DMS79 (cell line): ENCODE measurements at regions not wholly inside any gene's neighbourhood (a gene's known extent, or its start where the extent isn't known, plus 50 kb on each side); places are given as distances from the start of the nearest gene placed in this dataset.

Experiments used
- DNase-seq: peaks from one replicate; lab custom pipeline; 2025; lab: John Stamatoyannopoulos, UW

- no peak for DNase-seq
Observed at GRCh38 chr9:2453701-2454100, 167.9 kb upstream of the VLDLR start.

GRCh38 chr9:2459756-2460155 is 161.8 kb upstream of the VLDLR start:
- DNase-seq, result no peak

- DNase-seq, result peak; percentile 83
Observed at GRCh38 chr9:2461892-2462291, 159.7 kb upstream of the VLDLR start.

DNA sequence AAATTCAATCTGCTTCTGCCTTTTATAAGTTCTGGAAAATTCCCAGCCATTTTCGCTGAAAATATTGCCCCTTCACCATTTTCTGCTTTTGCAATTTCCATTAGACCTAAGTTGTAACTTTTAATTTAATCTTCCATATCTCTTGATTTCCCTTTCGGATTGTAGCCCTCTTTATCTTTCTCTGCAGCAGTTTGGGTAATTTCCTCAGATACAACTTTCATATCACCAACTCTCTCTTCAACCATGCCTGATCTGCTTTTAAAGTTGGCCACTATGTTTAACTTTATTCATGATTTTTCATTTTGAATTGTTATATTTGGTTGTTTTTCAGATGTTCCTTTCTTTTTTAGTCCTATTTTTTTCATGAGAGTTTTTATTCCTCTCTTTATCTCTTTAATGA is 157.0 kb upstream of the VLDLR start:
- no peak for DNase-seq

DNA sequence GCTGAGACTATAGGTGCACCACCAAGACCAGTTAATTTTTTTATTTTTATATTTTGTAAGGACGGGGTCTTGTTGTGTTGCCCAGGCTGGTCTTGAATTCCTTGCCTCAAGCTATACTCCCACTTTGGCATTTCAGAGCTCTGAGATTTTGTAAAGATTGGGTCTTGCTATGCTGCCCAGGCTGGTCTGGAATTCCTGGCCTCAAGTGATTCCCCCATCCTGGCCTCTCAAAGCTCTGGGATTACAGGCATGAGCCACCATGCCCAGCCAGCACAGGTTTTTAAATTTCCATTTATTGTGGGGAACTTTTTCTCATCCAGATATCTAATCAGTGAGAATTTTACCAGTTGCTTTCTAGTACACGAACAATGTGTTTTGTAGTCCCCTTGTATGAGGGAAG is 156.1 kb upstream of the VLDLR start:
- no peak for DNase-seq

DNA sequence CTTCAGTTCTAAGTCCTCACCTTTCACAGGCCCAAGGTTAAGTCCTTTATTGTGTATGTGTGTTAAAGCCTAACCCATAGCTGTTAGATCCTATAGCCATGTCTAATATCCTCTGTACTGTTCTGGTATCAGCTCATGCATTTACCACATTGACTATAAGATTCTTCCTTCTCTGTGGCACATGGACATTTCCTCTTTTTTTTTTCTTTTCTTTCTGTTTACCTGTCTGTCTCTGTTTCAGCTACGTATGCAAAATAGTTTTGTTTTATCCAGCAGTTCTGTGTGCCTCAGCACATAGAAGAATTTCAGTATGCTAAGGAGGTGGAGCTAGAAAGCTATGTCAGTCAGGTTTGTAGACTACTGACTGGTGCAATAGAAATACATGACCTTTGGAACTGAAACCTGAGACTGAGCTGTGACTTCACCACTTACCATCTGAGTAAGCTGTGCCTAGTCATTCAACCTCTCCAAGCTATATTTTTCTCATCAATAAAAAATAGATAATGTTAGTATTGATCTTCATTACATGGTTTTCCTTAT is 155.6 kb upstream of the VLDLR start:
- DNase-seq, result no peak

- DNase-seq, result peak; percentile 71
Observed at GRCh38 chr9:2466703-2467102, 154.9 kb upstream of the VLDLR start.

DNA sequence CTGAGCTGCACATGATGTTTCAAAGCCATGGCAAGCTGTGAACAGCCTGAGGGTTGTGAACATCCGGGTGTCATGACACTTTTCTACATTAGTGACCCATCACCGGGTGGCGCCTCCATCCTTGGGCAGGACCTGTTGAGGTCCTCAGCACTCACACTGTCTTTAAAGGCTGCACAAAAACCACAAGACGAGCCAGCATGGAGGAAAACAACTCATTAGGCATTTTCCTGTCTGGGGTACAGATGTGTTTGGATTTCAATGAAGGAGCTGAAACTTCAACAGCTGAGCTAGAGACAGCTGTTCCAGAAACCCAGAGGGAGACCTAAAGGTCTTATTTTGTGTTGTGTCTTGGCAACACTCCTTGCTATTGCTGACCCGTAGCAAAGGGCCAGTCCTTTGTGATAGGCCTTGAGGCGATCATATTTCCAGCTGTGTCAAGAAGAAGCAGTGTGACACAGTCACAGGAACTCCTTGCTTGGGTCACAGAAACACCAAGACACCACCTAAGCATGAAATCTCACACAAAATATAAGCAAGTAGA is 151.8 kb upstream of the VLDLR start:
- DNase-seq, result peak; percentile 12

GRCh38 chr9:2473681-2474080 is 147.9 kb upstream of the VLDLR start:
- no peak for DNase-seq

GRCh38 chr9:2477755-2478154 is 143.8 kb upstream of the VLDLR start:
- DNase-seq, result no peak

DNA sequence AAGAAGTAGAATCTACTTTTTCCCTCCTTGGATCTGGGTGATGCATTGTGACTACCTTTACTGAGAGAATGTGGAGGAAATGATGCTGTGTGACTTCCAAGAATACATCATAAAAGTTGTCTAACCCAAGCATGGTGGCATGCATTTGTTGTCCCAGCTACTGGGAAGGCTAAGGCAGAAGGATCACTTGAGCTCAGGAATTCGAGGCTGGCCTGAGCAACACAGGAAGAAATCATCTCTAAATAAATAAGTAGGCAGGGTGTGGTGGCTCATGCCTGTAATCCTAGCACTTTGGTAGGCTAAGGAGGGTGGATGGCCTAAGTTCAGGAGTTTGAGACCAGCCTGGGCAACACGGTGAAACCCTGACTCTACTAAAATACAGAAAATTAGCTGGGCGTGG is 143.2 kb upstream of the VLDLR start:
- no peak for DNase-seq

DNA sequence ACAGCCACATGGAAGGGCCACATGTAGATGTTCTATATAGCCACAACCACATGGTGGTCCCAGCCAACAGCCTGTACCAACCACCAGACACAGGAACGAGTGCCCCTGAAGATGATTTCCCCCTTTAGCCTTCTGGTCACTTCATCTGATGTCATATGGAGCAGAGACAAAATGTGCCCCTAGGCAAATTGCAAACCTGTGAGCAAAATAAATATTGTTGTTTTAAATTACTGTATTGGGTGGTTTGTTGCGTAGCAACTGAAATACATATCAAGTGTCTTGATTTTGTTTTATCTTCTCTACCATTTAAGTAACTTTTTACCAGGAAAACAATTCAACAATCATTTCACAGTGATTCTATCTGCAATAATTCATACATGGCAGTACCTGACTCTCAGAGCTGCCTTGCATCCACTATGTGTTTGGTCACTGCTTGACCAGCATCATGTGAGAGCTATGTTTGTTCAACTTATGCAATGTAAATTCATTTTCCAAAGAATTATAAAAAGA is 142.5 kb upstream of the VLDLR start:
- DNase-seq, result no peak

DNA sequence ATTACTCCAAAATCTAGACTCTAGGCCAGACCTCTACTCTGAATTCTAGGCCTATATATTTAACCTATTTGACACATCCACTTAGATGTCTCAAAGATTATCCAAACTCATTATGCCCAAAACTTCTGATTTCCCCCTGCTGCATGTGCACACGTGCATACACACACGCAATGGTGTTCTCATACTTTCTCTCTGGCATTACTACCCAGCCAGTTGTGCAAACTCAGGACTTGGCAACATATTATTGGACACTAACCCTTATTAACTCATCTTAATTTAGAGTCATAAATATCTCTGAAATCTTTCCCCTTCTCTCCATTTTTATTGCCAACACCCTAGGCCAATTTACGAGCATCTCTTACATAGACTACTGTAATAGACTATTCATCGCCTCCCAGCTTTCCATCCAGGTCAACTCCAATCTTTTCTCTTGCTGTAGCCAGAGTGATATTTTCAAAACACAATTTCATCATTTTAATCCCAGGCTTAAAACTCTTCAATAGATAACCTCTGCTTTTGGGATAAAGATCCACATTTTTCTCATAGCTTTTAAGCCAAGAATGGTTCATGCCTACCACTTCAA is 141.2 kb upstream of the VLDLR start:
- no peak for DNase-seq

DNA sequence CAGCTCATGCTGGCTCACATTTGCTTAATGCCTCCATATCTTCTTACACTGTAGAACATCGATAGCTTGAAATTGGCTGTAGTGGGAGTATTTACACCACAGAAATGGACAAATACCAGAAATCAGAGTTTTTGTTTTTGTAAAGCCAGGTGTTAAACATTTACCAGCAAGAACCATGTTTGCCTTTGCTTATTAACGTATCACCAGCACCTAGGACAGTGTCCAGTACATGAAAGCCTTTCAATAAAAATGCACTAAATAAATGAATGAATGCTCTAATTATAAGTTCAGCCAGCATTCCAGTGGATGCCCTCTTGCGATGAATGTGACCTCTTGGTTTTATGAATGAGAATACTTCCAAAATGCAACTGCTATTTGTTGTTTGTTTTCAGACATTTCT is 140.4 kb upstream of the VLDLR start:
- DNase-seq, result no peak

- no peak for DNase-seq
Observed at GRCh38 chr9:2486988-2487387, 134.6 kb upstream of the VLDLR start.

- DNase-seq, result no peak
Observed at GRCh38 chr9:2489838-2490314, 131.7 kb upstream of the VLDLR start.

- DNase-seq, result no peak
Observed at GRCh38 chr9:2492161-2492560, 129.4 kb upstream of the VLDLR start.

GRCh38 chr9:2493109-2493508 is 128.5 kb upstream of the VLDLR start:
- no peak for DNase-seq

GRCh38 chr9:2493529-2493928 is 128.1 kb upstream of the VLDLR start:
- no peak for DNase-seq

GRCh38 chr9:2494562-2494961 is 127.0 kb upstream of the VLDLR start:
- DNase-seq, result no peak

GRCh38 chr9:2495221-2496005 is 126.2 kb upstream of the VLDLR start:
- peak; percentile 62 for DNase-seq

DNA sequence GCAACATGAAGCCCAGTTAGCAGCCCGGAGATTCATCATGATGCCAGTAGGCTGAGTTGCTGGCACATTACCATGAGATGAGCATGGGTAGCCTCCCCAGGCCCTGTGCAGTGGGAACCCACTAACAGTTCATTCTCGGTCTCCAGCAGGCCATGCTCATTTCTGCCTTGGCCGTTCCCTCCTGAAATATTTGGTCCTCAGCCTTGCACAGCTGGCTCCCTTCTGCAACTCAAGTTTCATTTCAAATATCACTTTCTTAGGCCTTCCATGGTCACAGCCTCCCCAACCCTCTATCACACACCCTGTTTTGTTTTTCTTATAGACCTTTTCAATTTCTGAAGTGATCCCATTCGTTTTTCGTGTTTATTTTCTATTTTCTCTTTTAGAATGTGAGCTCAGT is 125.4 kb upstream of the VLDLR start:
- no peak for DNase-seq

GRCh38 chr9:2496934-2497333 is 124.7 kb upstream of the VLDLR start:
- DNase-seq, result no peak
